ENCODE measurements at regions not wholly inside any gene's neighbourhood (a gene's known extent, or its start where the extent isn't known, plus 50 kb on each side); places are given as distances from the start of the nearest gene placed in this dataset.

GRCh38 chr4:100258675-100259074 lies 68.4 kb upstream of the DDIT4L start:
- Histone ChIP-seq H3K9me3 (replicated peaks) (no peaks in the 10 kb centered on the region), H3K27ac (no peak overlapping the region), H3K27me3 (replicated peaks) (no peaks in the 10 kb centered on the region), H3K36me3 (no peaks in the 10 kb centered on the region), H3K4me3 (no peak overlapping the region), H3K4me1 (replicated peaks) (no peaks in the 10 kb centered on the region)
- no peak for DNase-seq (ENCODE audit: low read depth in 1 of 2, low spot score in 2 of 2)

GRCh38 chr4:100257567-100257966 lies 67.3 kb upstream of the DDIT4L start:
- Histone ChIP-seq H3K36me3 (no peaks in the 10 kb centered on the region), H3K27ac (no peak overlapping the region), H3K4me3 (no peak overlapping the region), H3K9me3 (replicated peaks) (no peaks in the 10 kb centered on the region), H3K27me3 (replicated peaks) (no peaks in the 10 kb centered on the region), H3K4me1 (replicated peaks) (no peaks in the 10 kb centered on the region)
- DNase-seq (ENCODE audit: low read depth in 1 of 2, low spot score in 2 of 2), result no peak

- DNase-seq (ENCODE audit: low read depth in 1 of 2, low spot score in 2 of 2), result no peak
- Histone ChIP-seq H3K4me3 (no peak overlapping the region), H3K9me3 (replicated peaks) (no peaks in the 10 kb centered on the region), H3K27me3 (replicated peaks) (no peaks in the 10 kb centered on the region), H3K36me3 (no peaks in the 10 kb centered on the region), H3K27ac (no peak overlapping the region), H3K4me1 (replicated peaks) (no peaks in the 10 kb centered on the region)
Observed at GRCh38 chr4:100254237-100254636, 64.0 kb upstream of the DDIT4L start.

GRCh38 chr4:100248476-100248875 lies 58.2 kb upstream of the DDIT4L start:
- Histone ChIP-seq H3K36me3 (no peaks in the 10 kb centered on the region), H3K4me3 (no peak overlapping the region), H3K27me3 (replicated peaks) (no peaks in the 10 kb centered on the region), H3K4me1 (replicated peaks) (no peaks in the 10 kb centered on the region), H3K9me3 (replicated peaks) (no peaks in the 10 kb centered on the region), H3K27ac (no peak overlapping the region)
- no peak for DNase-seq (ENCODE audit: low read depth in 1 of 2, low spot score in 2 of 2)

GRCh38 chr4:100246697-100247096 lies 56.4 kb upstream of the DDIT4L start:
- no peaks in the 10 kb centered on the region for H3K9me3 ChIP-seq (replicated peaks)
- H3K27me3 ChIP-seq (replicated peaks), result no peaks in the 10 kb centered on the region
- H3K4me1 ChIP-seq (replicated peaks), result no peaks in the 10 kb centered on the region
- no peak overlapping the region for H3K4me3 ChIP-seq
- no peak overlapping the region for H3K27ac ChIP-seq
- no peaks in the 10 kb centered on the region for H3K36me3 ChIP-seq
- DNase-seq (ENCODE audit: low read depth in 1 of 2, low spot score in 2 of 2), result no peak

- no peaks in the 10 kb centered on the region for H3K36me3 ChIP-seq
- no peak overlapping the region for H3K4me3 ChIP-seq
- no peak overlapping the region for H3K27ac ChIP-seq
- no peaks in the 10 kb centered on the region for H3K4me1 ChIP-seq (replicated peaks)
- H3K27me3 ChIP-seq (replicated peaks), result no peaks in the 10 kb centered on the region
- 0 out of 2 replicates have a peak, but pooled peaks cover 2% of the 10 kb centered on the region for H3K9me3 ChIP-seq (replicated peaks)
- no peak for DNase-seq (ENCODE audit: low read depth in 1 of 2, low spot score in 2 of 2)
Observed at GRCh38 chr4:100244347-100244746, 54.1 kb upstream of the DDIT4L start.

All from SJSA1 (cell line).